ENCODE measurements at regions not wholly inside any gene's neighbourhood (a gene's known extent, or its start where the extent isn't known, plus 50 kb on each side); places are given as distances from the start of the nearest gene placed in this dataset.

- TF ChIP-seq EZH2phosphoT487 (IDR thresholded peaks at IDR 0.05; ENCODE audit: borderline replicate concordance, low read length): no peak
- TF ChIP-seq, protein P1, sequence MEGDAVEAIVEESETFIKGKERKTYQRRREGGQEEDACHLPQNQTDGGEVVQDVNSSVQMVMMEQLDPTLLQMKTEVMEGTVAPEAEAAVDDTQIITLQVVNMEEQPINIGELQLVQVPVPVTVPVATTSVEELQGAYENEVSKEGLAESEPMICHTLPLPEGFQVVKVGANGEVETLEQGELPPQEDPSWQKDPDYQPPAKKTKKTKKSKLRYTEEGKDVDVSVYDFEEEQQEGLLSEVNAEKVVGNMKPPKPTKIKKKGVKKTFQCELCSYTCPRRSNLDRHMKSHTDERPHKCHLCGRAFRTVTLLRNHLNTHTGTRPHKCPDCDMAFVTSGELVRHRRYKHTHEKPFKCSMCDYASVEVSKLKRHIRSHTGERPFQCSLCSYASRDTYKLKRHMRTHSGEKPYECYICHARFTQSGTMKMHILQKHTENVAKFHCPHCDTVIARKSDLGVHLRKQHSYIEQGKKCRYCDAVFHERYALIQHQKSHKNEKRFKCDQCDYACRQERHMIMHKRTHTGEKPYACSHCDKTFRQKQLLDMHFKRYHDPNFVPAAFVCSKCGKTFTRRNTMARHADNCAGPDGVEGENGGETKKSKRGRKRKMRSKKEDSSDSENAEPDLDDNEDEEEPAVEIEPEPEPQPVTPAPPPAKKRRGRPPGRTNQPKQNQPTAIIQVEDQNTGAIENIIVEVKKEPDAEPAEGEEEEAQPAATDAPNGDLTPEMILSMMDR (conservative IDR thresholded peaks at IDR 0.05; ENCODE audit: low read depth, low read length): peak; percentile 99
Observed at GRCh38 chr5:148740966-148741742, 85.3 kb upstream of the ADRB2 start.
